ENCODE measurements at regions not wholly inside any gene's neighbourhood (a gene's known extent, or its start where the extent isn't known, plus 50 kb on each side); places are given as distances from the start of the nearest gene placed in this dataset.
"Not testable (repeated sequence)": the region's sequence is repeated elsewhere in the genome, so short reads cannot be mapped to it uniquely, and the experiment has no call there.

DNA sequence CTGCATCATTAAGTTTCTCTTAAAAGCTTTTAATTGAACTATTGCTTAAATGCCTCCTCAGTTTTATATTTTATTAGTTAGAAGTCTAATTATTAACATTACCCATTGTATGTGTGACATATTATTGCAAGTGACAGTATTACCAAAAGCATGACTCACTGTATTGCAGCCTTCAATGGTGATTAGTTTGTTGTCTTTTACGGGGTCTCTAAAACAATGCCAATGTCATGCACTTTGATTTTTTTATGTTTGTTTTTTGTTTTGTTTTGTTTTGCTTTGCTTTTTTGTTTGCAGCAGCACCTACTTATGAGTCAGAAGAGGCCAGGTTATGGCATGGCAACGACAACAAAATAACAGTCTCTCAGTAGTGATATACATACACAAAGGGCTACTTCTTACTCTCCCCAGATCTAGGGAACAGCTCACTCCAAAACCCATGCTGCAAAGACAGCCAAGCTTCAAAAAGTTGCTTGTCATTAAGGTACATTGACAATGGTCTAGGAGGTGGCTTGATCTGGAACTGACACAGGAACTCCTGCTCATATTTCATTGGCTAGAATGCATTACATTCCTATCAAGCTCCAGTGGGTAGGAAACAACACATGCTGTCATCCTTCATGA is 293.7 kb upstream of the POM121L12 start:
- Histone ChIP-seq H3K9me2 (replicated peaks; ENCODE audit: control insufficient read depth, low read length) (no peaks in the 10 kb centered on the region), H3K4me1 (ENCODE audit: control insufficient read depth, low read length) (no peaks in the 10 kb centered on the region), H3K4me2 (ENCODE audit: low read length) (no peak overlapping the region), H3K36me3 (ENCODE audit: control insufficient read depth, low read length) (no peaks in the 10 kb centered on the region), H4K20me1 (ENCODE audit: control insufficient read depth, insufficient read depth, low read depth, low read length) (no peaks in the 10 kb centered on the region), H3K27me3 (ENCODE audit: control insufficient read depth, low read length) (no peaks in the 10 kb centered on the region), H3K79me2 (ENCODE audit: control insufficient read depth, low read length) (no peaks in the 10 kb centered on the region), H3K4me3 (ENCODE audit: low read length) (no peak overlapping the region), H3K27ac (ENCODE audit: low read depth, low read length) (no peak overlapping the region), H3F3A (ENCODE audit: control insufficient read depth, insufficient read depth) (no peaks in the 10 kb centered on the region), H3K9me3 (ENCODE audit: control insufficient read depth, insufficient read depth, low read length) (peaks cover 12% of the 10 kb centered on the region; the same call in 1 of the 2 replicates)
- TF ChIP-seq EZH2phosphoT487 (IDR thresholded peaks at IDR 0.05; ENCODE audit: borderline replicate concordance, low read length): no peak
- TF ChIP-seq, protein P1, sequence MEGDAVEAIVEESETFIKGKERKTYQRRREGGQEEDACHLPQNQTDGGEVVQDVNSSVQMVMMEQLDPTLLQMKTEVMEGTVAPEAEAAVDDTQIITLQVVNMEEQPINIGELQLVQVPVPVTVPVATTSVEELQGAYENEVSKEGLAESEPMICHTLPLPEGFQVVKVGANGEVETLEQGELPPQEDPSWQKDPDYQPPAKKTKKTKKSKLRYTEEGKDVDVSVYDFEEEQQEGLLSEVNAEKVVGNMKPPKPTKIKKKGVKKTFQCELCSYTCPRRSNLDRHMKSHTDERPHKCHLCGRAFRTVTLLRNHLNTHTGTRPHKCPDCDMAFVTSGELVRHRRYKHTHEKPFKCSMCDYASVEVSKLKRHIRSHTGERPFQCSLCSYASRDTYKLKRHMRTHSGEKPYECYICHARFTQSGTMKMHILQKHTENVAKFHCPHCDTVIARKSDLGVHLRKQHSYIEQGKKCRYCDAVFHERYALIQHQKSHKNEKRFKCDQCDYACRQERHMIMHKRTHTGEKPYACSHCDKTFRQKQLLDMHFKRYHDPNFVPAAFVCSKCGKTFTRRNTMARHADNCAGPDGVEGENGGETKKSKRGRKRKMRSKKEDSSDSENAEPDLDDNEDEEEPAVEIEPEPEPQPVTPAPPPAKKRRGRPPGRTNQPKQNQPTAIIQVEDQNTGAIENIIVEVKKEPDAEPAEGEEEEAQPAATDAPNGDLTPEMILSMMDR (IDR thresholded peaks at IDR 0.05; ENCODE audit: low read depth, low read length, poor library complexity, severe bottlenecking): no peak

GRCh38 chr7:52735656-52736055 is 299.8 kb upstream of the POM121L12 start:
- no peaks in the 10 kb centered on the region for H3K4me1 ChIP-seq (ENCODE audit: control insufficient read depth, low read length)
- H3K79me2 ChIP-seq (ENCODE audit: control insufficient read depth, low read length): no peaks in the 10 kb centered on the region
- no peak overlapping the region for H3K27ac ChIP-seq (ENCODE audit: low read depth, low read length)
- no peaks in the 10 kb centered on the region for H3K27me3 ChIP-seq (ENCODE audit: control insufficient read depth, low read length)
- H3K4me2 ChIP-seq (ENCODE audit: low read length): no peak overlapping the region
- H4K20me1 ChIP-seq (ENCODE audit: control insufficient read depth, insufficient read depth, low read depth, low read length): no peaks in the 10 kb centered on the region
- TF ChIP-seq EZH2phosphoT487 (IDR thresholded peaks at IDR 0.05; ENCODE audit: borderline replicate concordance, low read length): no peak
- TF ChIP-seq, protein P1 (IDR thresholded peaks at IDR 0.05; ENCODE audit: low read depth, low read length, poor library complexity, severe bottlenecking): no peak
- no peaks in the 10 kb centered on the region for H3K36me3 ChIP-seq (ENCODE audit: control insufficient read depth, low read length)
- no peaks in the 10 kb centered on the region for H3K9me2 ChIP-seq (replicated peaks; ENCODE audit: control insufficient read depth, low read length)
- no peaks in the 10 kb centered on the region for H3F3A ChIP-seq (ENCODE audit: control insufficient read depth, insufficient read depth)
- H3K9me3 ChIP-seq (ENCODE audit: control insufficient read depth, insufficient read depth, low read length): peaks cover 11% of the 10 kb centered on the region; the same call in 1 of the 2 replicates
- H3K4me3 ChIP-seq (ENCODE audit: low read length): no peak overlapping the region

DNA sequence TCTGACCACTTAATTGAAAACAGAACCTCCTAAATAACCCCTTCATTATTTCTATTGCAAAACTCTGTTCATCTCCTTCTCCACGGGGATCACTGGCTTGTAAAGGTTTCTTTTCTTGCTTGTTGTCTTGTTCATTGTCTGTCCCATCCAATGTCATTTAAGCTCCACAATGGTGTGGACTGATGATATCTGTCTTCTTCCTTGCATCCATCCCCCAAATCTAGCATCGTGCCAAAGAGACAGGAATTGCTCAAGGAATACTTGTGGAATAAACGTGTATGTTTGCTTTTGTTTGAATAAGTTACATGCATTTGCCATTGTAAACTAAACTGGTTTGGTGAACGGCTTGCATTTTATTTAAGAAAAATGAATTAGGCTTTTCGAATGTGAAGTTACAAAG is 306.8 kb upstream of the POM121L12 start:
- H3K27me3 ChIP-seq (ENCODE audit: control insufficient read depth, low read length); H3K9me3 ChIP-seq (ENCODE audit: control insufficient read depth, insufficient read depth, low read length); H3K79me2 ChIP-seq (ENCODE audit: control insufficient read depth, low read length); H3K4me3 ChIP-seq (ENCODE audit: low read length); H3K4me1 ChIP-seq (ENCODE audit: control insufficient read depth, low read length); H3K27ac ChIP-seq (ENCODE audit: low read depth, low read length); H3K36me3 ChIP-seq (ENCODE audit: control insufficient read depth, low read length); H3K4me2 ChIP-seq (ENCODE audit: low read length); H3K9me2 ChIP-seq (replicated peaks; ENCODE audit: control insufficient read depth, low read length); H4K20me1 ChIP-seq (ENCODE audit: control insufficient read depth, insufficient read depth, low read depth, low read length); H3F3A ChIP-seq (ENCODE audit: control insufficient read depth, insufficient read depth): not testable (repeated sequence)

DNA sequence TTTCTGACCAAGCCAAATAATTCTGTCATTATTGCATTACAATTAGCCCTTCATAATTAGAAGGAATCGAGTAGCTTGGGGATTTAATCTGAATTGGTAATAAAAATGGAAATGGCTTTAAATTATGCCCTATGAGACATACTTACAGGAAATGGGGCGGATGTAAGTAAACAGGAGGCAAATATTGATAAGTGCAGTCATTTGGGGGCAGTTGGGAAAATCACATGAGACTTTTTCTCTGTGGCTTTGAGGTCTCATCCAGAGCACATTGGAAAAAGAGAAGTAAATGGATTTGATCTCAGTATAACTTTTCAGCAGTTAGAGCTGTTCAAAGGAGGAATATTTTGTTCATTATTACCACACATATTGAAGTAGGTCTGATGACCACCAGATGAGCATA is 307.8 kb upstream of the POM121L12 start:
- no peaks in the 10 kb centered on the region for H3K36me3 ChIP-seq (ENCODE audit: control insufficient read depth, low read length)
- no peaks in the 10 kb centered on the region for H3K27me3 ChIP-seq (ENCODE audit: control insufficient read depth, low read length)
- no peak overlapping the region for H3K4me3 ChIP-seq (ENCODE audit: low read length)
- H3F3A ChIP-seq (ENCODE audit: control insufficient read depth, insufficient read depth): no peaks in the 10 kb centered on the region
- H3K27ac ChIP-seq (ENCODE audit: low read depth, low read length): no peak overlapping the region
- TF ChIP-seq, protein P1 (IDR thresholded peaks at IDR 0.05; ENCODE audit: low read depth, low read length, poor library complexity, severe bottlenecking): no peak
- no peak for TF ChIP-seq EZH2phosphoT487 (IDR thresholded peaks at IDR 0.05; ENCODE audit: borderline replicate concordance, low read length)
- H3K9me2 ChIP-seq (replicated peaks; ENCODE audit: control insufficient read depth, low read length): no peaks in the 10 kb centered on the region
- no peaks in the 10 kb centered on the region for H4K20me1 ChIP-seq (ENCODE audit: control insufficient read depth, insufficient read depth, low read depth, low read length)
- H3K9me3 ChIP-seq (ENCODE audit: control insufficient read depth, insufficient read depth, low read length): peaks cover 3% of the 10 kb centered on the region; the same call in 1 of the 2 replicates
- no peak overlapping the region for H3K4me2 ChIP-seq (ENCODE audit: low read length)
- no peaks in the 10 kb centered on the region for H3K4me1 ChIP-seq (ENCODE audit: control insufficient read depth, low read length)
- no peaks in the 10 kb centered on the region for H3K79me2 ChIP-seq (ENCODE audit: control insufficient read depth, low read length)

Measured in DOHH2 (cell line).